HepG2 (cell line): ENCODE measurements at regions not wholly inside any gene's neighbourhood (a gene's known extent, or its start where the extent isn't known, plus 50 kb on each side); places are given as distances from the start of the nearest gene placed in this dataset.

Experiments used
- ATAC-seq: fragments of 200-7000 bp; cut with Tn5 transposase; 3 replicates; pipeline ENCODE4 v1.9.1; 2020; ENCODE audit warnings: mild to moderate bottlenecking, moderate library complexity
- BruUV-seq: library from RNA; stranded (reverse); fragments of 400-500 nt; replicated peaks from 2 replicates; lab custom pipeline; 2021; lab: Mats Ljungman, UMichigan
- CTCF ChIA-PET: fragments of 300-600 bp; formaldehyde crosslinking; extraction: SDS; loops from one replicate; lab custom pipeline; 2021; ENCODE audit warnings: low total read pairs, inconsistent platforms, low intra/inter-chr PET ratio; lab: Yijun Ruan, JAX
- POLR2A ChIA-PET: fragments of 350-600 bp; sonication (Branson Sonifier 250); formaldehyde crosslinking; loops from one replicate; lab custom pipeline; 2020; ENCODE audit warnings: antibody characterized with exemption, inconsistent platforms; lab: Yijun Ruan, JAX
- DNase-seq: peaks from one replicate; pipeline ENCODE4 v3.0.0-alpha.2; 2015; ENCODE audit warnings: low spot score
- FAIRE-seq: peaks from 3 replicates; lab custom pipeline; 2011; peaks lifted over from hg19 to GRCh38; lab: Jason Lieb, UNC
- H2AFZ ChIP-seq: one replicate; pipeline ENCODE4 v1.6.1; 2011; ENCODE audit warnings: low read length, inconsistent platforms
- H3K27ac ChIP-seq: fragments of 300-600 bp; 3 replicates; pipeline ENCODE4 v1.8.0; 2011; ENCODE audit warnings: mixed run types, mild to moderate bottlenecking, mixed read lengths, low read length, inconsistent platforms; ENCODE audit not compliant: insufficient read depth; ENCODE audit errors: extremely low read length
- H3K27me3 ChIP-seq, 2 experiments: fragments of 200-600 bp in 1 of 2; 2 replicates in 1 of 2; 3 replicates in 1 of 2; pipeline versions ENCODE4 v1.6.0 to v1.8.0; 2011; ENCODE audit warnings: low read length in 2 of 2, mild to moderate bottlenecking in 2 of 2, moderate library complexity in 2 of 2, inconsistent platforms in 1 of 2; ENCODE audit not compliant: insufficient read depth in 2 of 2, control insufficient read depth in 1 of 2
- H3K36me3 ChIP-seq, 2 experiments: fragments of 200-600 bp in 1 of 2; replicated peaks in 1 of 2; 2 replicates in 1 of 2; 3 replicates in 1 of 2; pipeline versions ENCODE4 v1.5.1 to v1.8.0; 2011; ENCODE audit warnings: low read length in 2 of 2, inconsistent platforms in 1 of 2; ENCODE audit not compliant: insufficient read depth in 2 of 2, control insufficient read depth in 1 of 2
- H3K4me1 ChIP-seq: 2 replicates; pipeline ENCODE4 v1.5.1; 2012; ENCODE audit warnings: low read length, inconsistent platforms; ENCODE audit not compliant: insufficient read depth
- H3K4me2 ChIP-seq: 2 replicates; pipeline ENCODE4 v1.6.0; 2011; ENCODE audit warnings: low read depth, low read length, inconsistent platforms
- H3K4me3 ChIP-seq, 3 experiments: fragments of 200-600 bp in 1 of 3; sonication (generic), shearing (Covaris generic) in 1 of 3; replicated peaks in 1 of 3; 2 replicates each; pipeline ENCODE4 v1.5.1; 2011 to 2016; ENCODE audit warnings: low read length in 3 of 3, inconsistent platforms in 2 of 3, low read depth in 2 of 3, mild to moderate bottlenecking in 2 of 3, control low read depth in 1 of 3, mixed read lengths in 1 of 3; ENCODE audit not compliant: insufficient read depth in 1 of 3
- H3K79me2 ChIP-seq: one replicate; pipeline ENCODE4 v1.6.1; 2011; ENCODE audit warnings: low read length, inconsistent platforms; ENCODE audit not compliant: insufficient read depth
- H3K9ac ChIP-seq: 2 replicates; pipeline ENCODE4 v1.6.0; 2011; ENCODE audit warnings: mild to moderate bottlenecking, low read depth, low read length, inconsistent platforms; ENCODE audit not compliant: insufficient read depth
- H3K9me3 ChIP-seq: 2 replicates; pipeline ENCODE4 v1.5.1; 2012; ENCODE audit warnings: mild to moderate bottlenecking, low read length
- H4K20me1 ChIP-seq: 2 replicates; pipeline ENCODE4 v1.6.0; 2011; ENCODE audit warnings: inconsistent platforms, mild to moderate bottlenecking, low read length, moderate library complexity; ENCODE audit not compliant: insufficient read depth
- ARHGAP35 ChIP-seq: sonication (generic); formaldehyde crosslinking; IDR thresholded peaks from 2 replicates; pipeline ENCODE4 v1.9.0; 2022; ENCODE audit warnings: mild to moderate bottlenecking, inconsistent platforms, moderate library complexity, missing genetic modification reagents, borderline replicate concordance
- FLYWCH1 ChIP-seq: sonication (generic); formaldehyde crosslinking; IDR thresholded peaks from 2 replicates; pipeline ENCODE4 v1.8.1; 2023; ENCODE audit warnings: mild to moderate bottlenecking, missing genetic modification reagents
- GFI1 ChIP-seq: sonication (generic); formaldehyde crosslinking; IDR thresholded peaks from 2 replicates; pipeline ENCODE4 v1.5.0; 2020; ENCODE audit warnings: missing genetic modification reagents, mild to moderate bottlenecking, borderline replicate concordance
- HMGA1 ChIP-seq: sonication (generic); formaldehyde crosslinking; conservative IDR thresholded peaks from 2 replicates; pipeline ENCODE4 v1.4.0; 2020; ENCODE audit warnings: missing genetic modification reagents
- KDM4B ChIP-seq: sonication (generic); formaldehyde crosslinking; IDR thresholded peaks from 2 replicates; pipeline ENCODE4 v1.4.0; 2020; ENCODE audit warnings: missing genetic modification reagents
- MED13 ChIP-seq: sonication (generic); formaldehyde crosslinking; IDR thresholded peaks from 2 replicates; pipeline ENCODE4 v1.5.0; 2020; ENCODE audit warnings: missing genetic modification reagents
- RFX3 ChIP-seq: IDR thresholded peaks from 2 replicates; pipeline ENCODE4 v1.6.1; 2016; ENCODE audit warnings: missing biosample characterization, missing genetic modification reagents
- SOX13 ChIP-seq, 3 experiments: fragments of 450-650 bp in 1 of 3; sonication (generic) in 1 of 3; formaldehyde crosslinking in 1 of 3; IDR thresholded peaks in 2 of 3; conservative IDR thresholded peaks in 1 of 3; 2 replicates each; pipeline versions ENCODE4 v1.5.0 to v1.6.1; 2016 to 2020; ENCODE audit warnings: antibody characterized with exemption in 1 of 3, mild to moderate bottlenecking in 1 of 3, missing compliant biosample characterization in 1 of 3, missing genetic modification reagents in 1 of 3, moderate library complexity in 1 of 3
- SOX6 ChIP-seq, 2 experiments: fragments of 450-650 bp in 1 of 2; sonication (generic) in 1 of 2; formaldehyde crosslinking in 1 of 2; IDR thresholded peaks; 2 replicates each; pipeline versions ENCODE4 v1.4.0 to v1.6.1; 2017 to 2020; ENCODE audit warnings: antibody characterized with exemption in 1 of 2, mild to moderate bottlenecking in 1 of 2, missing genetic modification reagents in 1 of 2
- SRSF1 ChIP-seq: fragments of 200-400 bp; formaldehyde crosslinking; optimal IDR thresholded peaks from 2 replicates; pipeline ENCODE3; 2017; ENCODE audit warnings: mild to moderate bottlenecking, low read depth, low read length, moderate library complexity
- THAP11 ChIP-seq: IDR thresholded peaks from 2 replicates; pipeline ENCODE4 v1.6.1; 2016; ENCODE audit warnings: missing biosample characterization, missing genetic modification reagents
- TOPORS ChIP-seq: sonication (generic); formaldehyde crosslinking; IDR thresholded peaks from 2 replicates; pipeline ENCODE4 v1.8.0; 2023; ENCODE audit warnings: mild to moderate bottlenecking, missing genetic modification reagents
- ZBTB38 ChIP-seq: sonication (generic); formaldehyde crosslinking; IDR thresholded peaks from 2 replicates; pipeline ENCODE4 v1.5.1; 2020; ENCODE audit warnings: mild to moderate bottlenecking, missing genetic modification reagents
- ZNF235 ChIP-seq: sonication (generic); formaldehyde crosslinking; IDR thresholded peaks from 2 replicates; pipeline ENCODE4 v1.8.1; 2023; ENCODE audit warnings: mild to moderate bottlenecking, missing genetic modification reagents, borderline replicate concordance
- ZNF256 ChIP-seq: sonication (generic); formaldehyde crosslinking; conservative IDR thresholded peaks from 2 replicates; pipeline ENCODE4 v1.4.0; 2020; ENCODE audit warnings: missing genetic modification reagents
- ZNF572 ChIP-seq: sonication (generic); formaldehyde crosslinking; IDR thresholded peaks from 2 replicates; pipeline ENCODE4 v1.5.1; 2020; ENCODE audit warnings: mild to moderate bottlenecking, missing genetic modification reagents
- ZNF781 ChIP-seq: sonication (generic); formaldehyde crosslinking; IDR thresholded peaks from 2 replicates; pipeline ENCODE4 v1.5.1; 2020; ENCODE audit warnings: borderline replicate concordance, mild to moderate bottlenecking, missing genetic modification reagents; ENCODE audit errors: not compliant biosample characterization
- WGBS: methylation state at CpG from one replicate; pipeline ENCODE4 v1.1.6; 2017; ENCODE audit warnings: low lambda C conversion rate; 5-methylcytosine and 5-hydroxymethylcytosine counted together
- in situ Hi-C: cut with HindIII; loops from 2 replicates; pipeline ENCODE4 v1.10.0; 2017; ENCODE audit warnings: low pct_unique_long_range_greater_than_20kb; ENCODE audit not compliant: extremely low pct_ligation_motif_present
- intact Hi-C: fragments of 100-400 bp; cut with micrococcal nuclease; formaldehyde crosslinking; loops from one replicate; pipeline ENCODE4 v1.10.0; 2022; ENCODE audit not compliant: unreplicated experiment
- TF ChIP-seq, protein P1 (sequence below), 2 experiments: sonication (generic) in 1 of 2; formaldehyde crosslinking in 1 of 2; IDR thresholded peaks; 2 replicates each; pipeline versions ENCODE4 v1.6.1 to v1.9.0; 2014 to 2022; ENCODE audit warnings: antibody characterized with exemption in 1 of 2, borderline replicate concordance in 1 of 2, inconsistent platforms in 1 of 2, low read depth in 1 of 2, missing genetic modification reagents in 1 of 2

DNA sequence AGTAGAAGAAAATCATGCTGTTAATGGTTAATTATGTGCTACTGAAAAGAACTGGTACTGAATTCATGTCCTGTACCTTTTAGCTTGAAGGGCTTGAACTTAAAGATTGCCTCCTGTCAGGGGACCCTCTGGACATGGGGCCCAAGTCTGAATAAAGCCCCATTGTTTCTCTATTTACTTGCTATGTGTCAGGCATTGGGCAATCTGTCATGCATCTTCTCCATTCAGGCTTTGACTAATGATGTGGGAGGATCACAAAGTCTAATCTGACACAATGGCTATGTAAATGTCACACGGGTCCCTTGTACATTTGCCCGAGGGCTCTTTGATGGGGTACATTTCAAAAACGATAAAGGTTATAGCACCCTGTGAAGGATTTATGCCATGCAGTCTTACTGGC, 64.0 kb upstream of the TUSC1 start (continued):
- no peak for TF ChIP-seq SOX13 (IDR thresholded peaks at IDR 0.05)
- peak in 1 of 2 experiments; percentile 72; a peak in 2 of 4 replicates for TF ChIP-seq SOX13 (CRISPR knock-in tag; conservative IDR thresholded peaks at IDR 0.05 in 1 of 2, IDR thresholded peaks at IDR 0.05 in 1 of 2)
- TF ChIP-seq ZNF781 (CRISPR knock-in tag): no peak
- TF ChIP-seq SOX6 (IDR thresholded peaks at IDR 0.05): no peak
- peak; percentile 34; the same call in 1 of the 2 replicates for TF ChIP-seq SOX6 (CRISPR knock-in tag; IDR thresholded peaks at IDR 0.05)

GRCh38 chr9:25733336-25733982, 55.2 kb upstream of the TUSC1 start:
- BruUV-seq: no TSS peak
- 18% methylated on average over 7 of the region's 7 CpGs for whole genome bisulfite sequencing
- no peak for TF ChIP-seq ZNF235 (CRISPR knock-in tag)
- TF ChIP-seq THAP11: no peak
- TF ChIP-seq ZNF572 (CRISPR knock-in tag): no peak
- TF ChIP-seq MED13 (CRISPR knock-in tag): no peak
- no peak for TF ChIP-seq FLYWCH1 (CRISPR knock-in tag)
- no peak for TF ChIP-seq ZNF256
- TF ChIP-seq TOPORS (CRISPR knock-in tag): no peak
- no peak for TF ChIP-seq ARHGAP35 (CRISPR knock-in tag)
- TF ChIP-seq, protein P1, sequence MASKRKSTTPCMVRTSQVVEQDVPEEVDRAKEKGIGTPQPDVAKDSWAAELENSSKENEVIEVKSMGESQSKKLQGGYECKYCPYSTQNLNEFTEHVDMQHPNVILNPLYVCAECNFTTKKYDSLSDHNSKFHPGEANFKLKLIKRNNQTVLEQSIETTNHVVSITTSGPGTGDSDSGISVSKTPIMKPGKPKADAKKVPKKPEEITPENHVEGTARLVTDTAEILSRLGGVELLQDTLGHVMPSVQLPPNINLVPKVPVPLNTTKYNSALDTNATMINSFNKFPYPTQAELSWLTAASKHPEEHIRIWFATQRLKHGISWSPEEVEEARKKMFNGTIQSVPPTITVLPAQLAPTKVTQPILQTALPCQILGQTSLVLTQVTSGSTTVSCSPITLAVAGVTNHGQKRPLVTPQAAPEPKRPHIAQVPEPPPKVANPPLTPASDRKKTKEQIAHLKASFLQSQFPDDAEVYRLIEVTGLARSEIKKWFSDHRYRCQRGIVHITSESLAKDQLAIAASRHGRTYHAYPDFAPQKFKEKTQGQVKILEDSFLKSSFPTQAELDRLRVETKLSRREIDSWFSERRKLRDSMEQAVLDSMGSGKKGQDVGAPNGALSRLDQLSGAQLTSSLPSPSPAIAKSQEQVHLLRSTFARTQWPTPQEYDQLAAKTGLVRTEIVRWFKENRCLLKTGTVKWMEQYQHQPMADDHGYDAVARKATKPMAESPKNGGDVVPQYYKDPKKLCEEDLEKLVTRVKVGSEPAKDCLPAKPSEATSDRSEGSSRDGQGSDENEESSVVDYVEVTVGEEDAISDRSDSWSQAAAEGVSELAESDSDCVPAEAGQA (IDR thresholded peaks at IDR 0.05; ENCODE audit: low read depth): no peak
- TF ChIP-seq, protein P1 (CRISPR knock-in tag; IDR thresholded peaks at IDR 0.05; ENCODE audit: borderline replicate concordance): no peak
- no peak for TF ChIP-seq SRSF1
- no peak for TF ChIP-seq RFX3 (CRISPR knock-in tag)
- TF ChIP-seq GFI1: no peak
- TF ChIP-seq ZBTB38 (CRISPR knock-in tag): no peak
- no peak for TF ChIP-seq KDM4B (CRISPR knock-in tag)
- no peak for TF ChIP-seq HMGA1 (CRISPR knock-in tag)

More at GRCh38 chr9:25733336-25733982, 55.2 kb upstream of the TUSC1 start:
- no peak overlapping the region for H2AFZ ChIP-seq
- no peaks in the 10 kb centered on the region for H3K79me2 ChIP-seq
- no peak overlapping the region for H3K4me2 ChIP-seq
- ChIA-PET CTCF (no interaction called here), POLR2A (no interaction called here)
- H3K4me3 ChIP-seq: no peak overlapping the region
- no peaks in the 10 kb centered on the region for H3K27me3 ChIP-seq
- H3K36me3 ChIP-seq: no peaks in the 10 kb centered on the region
- FAIRE-seq: no peak
- no peaks in the 10 kb centered on the region for H3K4me1 ChIP-seq
- H3K9ac ChIP-seq: no peak overlapping the region
- no peaks in the 10 kb centered on the region for H4K20me1 ChIP-seq
- peaks cover 10% of the 10 kb centered on the region; the same call in 1 of the 2 replicates for H3K9me3 ChIP-seq
- intact Hi-C loops (no loop called here), in situ Hi-C loops (no loop called here)
- DNase-seq: no peak
- no peak overlapping the region for H3K27ac ChIP-seq
- no peak for ATAC-seq
